GM21423 (cell line): ENCODE measurements at regions not wholly inside any gene's neighbourhood (a gene's known extent, or its start where the extent isn't known, plus 50 kb on each side); places are given as distances from the start of the nearest gene placed in this dataset.
"Not testable (repeated sequence)": the region's sequence is repeated elsewhere in the genome, so short reads cannot be mapped to it uniquely, and the experiment has no call there.

Experiments used
- ATAC-seq: cut with Tn5 transposase; IDR thresholded peaks from one replicate; pipeline ENCODE4 v1.9.1; 2021; ENCODE audit warnings: mild to moderate bottlenecking, moderate library complexity; ENCODE audit not compliant: unreplicated experiment

DNA sequence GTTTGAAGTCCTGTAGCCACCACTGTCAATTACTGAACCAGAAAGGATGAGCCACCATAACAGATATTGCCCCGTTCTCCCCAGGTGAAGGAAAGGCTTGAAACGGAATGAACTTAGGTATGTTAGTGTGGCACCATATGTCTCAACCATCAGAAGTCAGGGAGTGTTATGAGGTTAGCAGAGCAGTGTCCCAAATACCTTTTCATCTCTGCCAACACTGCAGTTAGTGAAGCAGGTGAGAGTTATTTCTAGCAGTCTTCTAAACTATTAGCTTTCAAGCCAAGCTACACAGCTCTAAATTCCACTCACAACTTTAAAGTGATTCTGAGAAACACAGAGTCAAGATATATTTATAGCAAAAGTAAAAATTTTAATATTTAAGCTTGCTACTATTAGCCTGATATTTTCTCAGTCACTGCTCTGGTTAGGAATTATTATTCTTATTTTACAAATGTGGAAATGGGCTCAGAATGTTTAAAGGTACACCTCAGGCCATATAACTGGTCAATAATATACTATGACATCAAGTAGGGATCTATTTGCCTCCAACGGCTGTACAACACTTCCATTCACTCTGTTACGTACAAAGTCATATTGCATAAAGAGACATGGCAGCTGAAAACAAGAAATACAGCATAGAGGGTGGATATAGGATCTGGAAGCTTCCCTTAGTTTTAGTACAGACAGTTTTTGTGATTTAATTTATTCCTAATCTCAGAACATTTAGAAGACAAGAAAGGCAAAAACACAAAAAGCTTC lies 1527.1 kb upstream of the PRR20A start:
- ATAC-seq, result no peak

DNA sequence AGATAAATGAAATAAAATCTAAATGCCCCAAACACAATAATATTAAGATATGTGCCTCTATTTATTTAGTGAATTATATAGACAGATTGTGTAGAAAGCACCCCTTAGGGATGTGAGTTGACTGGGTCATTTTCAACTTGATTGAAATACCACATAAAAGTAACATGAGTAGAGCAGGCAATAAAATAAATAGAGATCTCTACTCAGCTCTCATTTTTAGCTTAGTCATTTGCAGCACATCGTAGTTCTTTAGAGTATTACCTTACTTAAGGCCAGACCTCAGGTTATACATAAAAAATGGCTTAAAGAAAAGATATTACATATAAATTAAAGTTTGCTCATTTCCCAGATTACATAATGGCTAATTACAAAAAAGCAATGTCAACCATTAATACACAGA lies 1525.6 kb upstream of the PRR20A start:
- no peak for ATAC-seq

DNA sequence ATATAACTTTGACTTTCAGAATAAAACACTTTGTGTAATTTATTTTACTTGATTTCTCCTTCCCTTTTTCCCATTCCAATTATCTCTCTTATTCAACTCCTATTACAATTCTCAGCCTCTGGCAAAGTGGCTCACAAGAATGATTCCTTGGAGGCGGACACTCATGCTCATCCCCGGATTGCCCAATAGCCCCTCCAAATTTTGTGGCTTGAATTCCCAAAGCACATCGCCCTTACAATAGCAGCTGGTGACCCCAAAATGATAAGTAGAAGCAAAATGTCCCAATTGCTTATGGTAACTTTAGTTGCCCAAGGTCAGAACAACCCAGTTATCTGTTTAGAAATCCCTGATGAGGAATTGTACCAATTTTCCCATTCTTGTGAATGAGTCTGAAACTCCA lies 1523.5 kb upstream of the PRR20A start:
- no peak for ATAC-seq

DNA sequence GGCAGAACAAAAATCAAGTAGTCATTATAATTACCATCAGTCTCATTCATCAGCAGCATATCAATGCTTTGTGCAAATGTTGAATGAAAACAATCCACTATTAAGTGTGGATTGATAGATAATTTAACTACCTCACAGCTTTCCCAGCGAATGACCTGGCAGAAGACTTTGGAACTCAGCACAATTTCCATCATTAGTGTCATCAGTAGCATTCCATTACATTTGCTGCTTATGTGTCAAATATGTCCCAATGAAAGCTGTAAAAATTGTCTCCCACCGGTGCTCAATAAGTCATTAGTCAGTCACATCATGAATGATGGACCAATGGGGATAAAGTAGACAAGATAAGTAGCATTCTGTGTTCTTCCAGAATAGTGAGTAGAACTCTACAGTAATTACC lies 1513.5 kb upstream of the PRR20A start:
- no peak for ATAC-seq

DNA sequence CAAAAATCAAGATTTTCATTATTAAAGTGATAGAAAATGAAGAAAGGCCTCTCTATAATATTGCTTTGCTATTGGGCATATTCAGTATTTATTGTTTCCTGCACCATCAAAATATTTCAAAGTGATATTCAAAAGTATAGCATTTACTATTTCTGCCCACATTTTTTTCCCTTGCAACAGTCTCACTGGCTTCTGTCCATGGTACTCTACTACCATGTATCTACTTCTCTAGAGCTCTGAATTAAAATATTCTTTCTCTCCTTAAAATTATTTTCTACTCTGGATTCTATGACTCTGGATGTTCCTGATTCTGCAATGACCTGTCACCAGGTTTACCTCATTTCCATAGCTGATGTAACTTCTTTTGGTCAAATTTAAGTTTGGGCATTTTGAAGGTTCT lies 1508.3 kb upstream of the PRR20A start:
- no peak for ATAC-seq

DNA sequence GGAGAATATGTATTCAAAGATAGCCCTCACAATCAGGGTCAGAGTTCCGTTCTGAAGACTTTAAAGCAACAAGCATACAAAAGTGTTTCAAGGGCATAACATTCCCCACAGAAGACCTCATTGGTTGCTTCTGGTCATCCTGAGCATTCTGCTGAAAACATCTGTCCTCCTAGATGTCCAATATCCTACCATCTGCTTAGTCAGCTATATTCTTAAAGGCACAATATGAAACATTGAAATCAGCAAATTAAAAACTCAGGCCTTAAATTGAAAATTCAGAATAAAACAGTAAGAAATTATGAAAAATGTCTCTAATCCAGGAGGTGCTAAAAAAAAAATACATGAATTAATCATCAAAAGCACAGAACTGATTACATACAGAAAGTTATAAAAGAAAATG lies 1491.2 kb upstream of the PRR20A start:
- no peak for ATAC-seq

DNA sequence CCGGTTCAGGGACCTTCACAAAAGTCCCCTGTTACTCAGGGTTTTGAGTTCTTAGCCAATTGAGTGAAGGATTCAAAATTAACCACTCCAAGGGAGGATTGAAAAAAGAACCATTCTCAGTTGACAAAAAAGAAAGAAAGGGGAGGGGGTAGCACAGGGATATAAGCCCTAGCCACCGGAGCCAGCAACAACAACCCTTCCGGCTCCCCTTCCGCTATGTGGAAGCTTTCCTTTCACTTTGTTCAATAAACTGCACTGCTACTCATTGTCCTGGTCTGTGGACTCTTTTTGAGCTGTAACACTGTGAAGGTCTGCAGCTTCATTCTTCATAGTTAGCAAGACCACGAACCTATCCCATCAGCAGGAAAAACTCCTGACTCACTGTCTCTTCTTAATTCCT lies 1488.1 kb upstream of the PRR20A start:
- ATAC-seq, result no peak

DNA sequence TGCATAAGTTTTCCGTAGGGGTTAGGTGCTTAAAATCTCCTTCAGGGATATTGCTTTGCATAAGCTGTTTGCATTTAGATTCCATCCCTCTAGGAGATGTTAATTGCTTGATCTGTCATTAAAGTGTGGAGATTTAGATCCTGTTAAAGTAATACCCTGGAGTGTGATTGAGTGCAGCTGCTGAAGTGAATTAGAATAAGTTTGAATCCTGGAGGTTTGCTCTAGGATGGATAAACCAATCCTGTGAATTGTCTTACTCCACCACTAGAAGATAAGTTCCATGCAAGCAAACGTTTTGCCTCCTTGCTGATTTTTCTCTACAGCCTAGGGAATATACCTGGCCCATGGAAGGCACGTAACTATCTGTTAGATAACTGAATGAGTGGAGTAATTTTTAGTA lies 1487.2 kb upstream of the PRR20A start:
- ATAC-seq, result no peak

DNA sequence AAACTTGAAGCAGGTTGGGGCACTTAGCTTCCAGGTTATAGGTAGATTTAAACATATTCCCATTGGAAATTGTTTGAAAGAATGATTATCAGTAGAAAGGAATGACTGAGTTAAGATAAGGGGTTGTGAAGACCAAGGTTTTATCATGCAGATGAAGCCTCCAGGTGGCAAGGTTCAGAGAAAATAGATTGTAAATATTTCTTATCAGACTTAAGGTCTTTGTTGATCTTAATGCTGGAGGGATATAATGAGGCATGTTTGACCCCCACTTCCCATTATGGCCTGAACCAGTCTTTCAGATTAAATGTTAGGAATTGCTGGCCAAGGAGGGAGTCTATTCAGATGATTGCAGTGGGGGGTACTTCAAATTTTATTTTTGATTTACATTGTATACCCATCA lies 1486.5 kb upstream of the PRR20A start:
- ATAC-seq, result no peak

DNA sequence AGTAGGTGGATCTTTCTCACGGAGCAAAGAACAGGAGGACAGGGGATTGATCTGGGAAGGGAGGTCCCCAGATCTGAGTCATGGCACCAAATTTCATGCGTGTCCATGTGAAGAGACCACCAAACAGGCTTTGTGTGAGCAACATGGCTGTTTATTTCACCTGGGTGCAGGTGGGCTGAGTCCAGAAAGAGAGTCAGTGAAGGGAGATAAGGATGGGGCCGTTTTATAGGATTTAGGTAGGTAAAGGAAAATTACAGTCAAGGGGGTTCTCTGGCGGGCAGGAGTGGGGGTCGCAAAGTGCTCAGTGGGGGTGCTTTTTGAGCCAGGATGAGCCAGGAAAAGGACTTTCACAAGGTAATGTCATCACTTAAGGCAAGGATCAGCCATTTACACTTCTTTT lies 1480.5 kb upstream of the PRR20A start:
- ATAC-seq, result not testable (repeated sequence)

DNA sequence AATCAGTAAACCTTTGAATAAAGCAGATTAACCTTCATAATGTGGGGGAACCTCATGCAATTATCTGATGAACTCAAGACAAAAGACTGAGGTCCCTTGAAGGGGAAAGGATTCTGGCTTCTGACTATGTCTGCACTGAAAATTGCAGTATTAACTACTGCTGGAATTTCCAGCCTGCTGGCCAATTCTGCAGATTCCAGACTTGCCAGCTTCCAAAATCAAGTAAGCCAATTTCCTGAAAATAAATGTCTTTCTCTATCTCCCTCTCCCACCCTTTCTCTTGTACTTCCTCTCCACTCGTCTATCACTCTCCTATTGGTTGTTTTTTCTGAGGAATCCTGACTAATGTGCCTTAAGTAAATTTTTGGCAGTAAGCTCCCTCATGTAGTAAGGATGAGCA lies 1479.9 kb upstream of the PRR20A start:
- ATAC-seq, result no peak

DNA sequence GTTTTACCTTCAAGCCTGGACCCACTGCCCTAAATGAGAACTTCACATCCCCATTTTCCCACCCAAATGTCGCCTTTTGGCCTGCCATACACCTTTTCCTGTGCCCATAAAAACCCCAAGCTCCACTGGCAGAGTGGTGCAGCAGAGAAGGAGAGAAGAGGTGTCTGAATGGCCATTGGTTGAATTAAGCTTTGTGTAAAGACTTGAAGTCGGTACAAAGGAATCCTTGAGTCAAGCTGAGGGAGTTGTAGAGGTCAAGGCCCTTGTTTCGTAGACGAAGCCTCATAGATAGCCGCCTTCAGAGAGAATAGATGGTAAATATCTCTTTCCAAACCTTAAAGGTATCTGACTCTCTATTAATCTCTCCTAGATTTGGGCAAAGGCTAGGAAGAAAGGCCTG lies 1479.2 kb upstream of the PRR20A start:
- no peak for ATAC-seq

DNA sequence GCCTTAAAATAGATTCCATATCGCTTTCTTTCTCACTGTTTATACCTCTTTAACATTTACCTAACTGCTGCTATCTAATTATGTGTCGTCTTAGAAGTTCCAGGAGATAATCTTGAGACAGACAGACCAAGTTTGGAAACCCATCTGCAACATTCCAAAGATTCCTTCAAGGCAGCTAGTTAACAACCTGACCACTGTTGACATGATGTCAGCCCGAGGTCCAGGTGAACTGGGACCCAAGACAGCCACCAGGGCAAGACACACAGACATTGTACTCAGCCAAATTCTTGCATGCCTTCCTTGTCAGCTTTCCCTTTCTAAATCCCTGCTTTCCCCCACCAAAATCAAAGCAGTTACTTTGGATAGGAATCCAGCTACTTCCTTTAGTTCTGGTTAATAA lies 1476.5 kb upstream of the PRR20A start:
- ATAC-seq, result no peak

DNA sequence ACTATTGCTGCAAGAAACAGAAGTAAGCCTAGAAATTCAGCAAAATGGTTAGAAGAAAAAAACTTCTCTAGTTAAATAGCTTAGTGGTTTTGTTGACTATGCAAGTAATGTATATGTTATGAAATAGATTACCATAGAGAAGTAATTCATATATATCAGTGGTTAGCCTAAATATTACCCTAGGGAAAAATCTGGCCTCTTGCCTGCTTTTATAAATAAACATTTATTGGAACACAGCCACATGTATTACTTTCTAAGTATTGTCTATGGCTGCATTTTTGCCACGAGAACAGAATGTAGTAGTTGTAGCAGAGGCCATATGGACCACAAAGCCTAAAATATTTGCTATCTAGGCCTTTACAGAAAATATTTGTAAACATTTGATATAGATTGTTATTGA lies 1471.7 kb upstream of the PRR20A start:
- no peak for ATAC-seq

DNA sequence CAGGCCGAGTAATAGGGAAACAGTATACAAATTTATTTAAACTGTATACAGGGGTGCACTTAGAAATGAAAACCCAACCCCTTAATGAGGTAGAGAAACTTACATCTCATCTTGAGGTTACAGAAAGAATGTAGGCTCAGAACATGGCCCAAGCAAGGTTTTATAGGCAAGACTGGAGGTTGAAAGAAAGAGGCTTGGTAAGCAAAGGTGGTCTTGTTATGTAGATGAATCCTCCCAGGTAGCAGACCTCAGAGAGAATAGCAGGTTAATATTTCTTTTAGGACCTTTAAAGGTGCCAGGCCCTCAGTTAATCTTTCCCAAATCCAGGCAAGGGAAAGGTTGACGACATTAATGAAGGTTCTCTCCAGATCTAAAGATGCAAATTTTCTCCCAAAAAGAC lies 1466.8 kb upstream of the PRR20A start:
- ATAC-seq, result no peak

DNA sequence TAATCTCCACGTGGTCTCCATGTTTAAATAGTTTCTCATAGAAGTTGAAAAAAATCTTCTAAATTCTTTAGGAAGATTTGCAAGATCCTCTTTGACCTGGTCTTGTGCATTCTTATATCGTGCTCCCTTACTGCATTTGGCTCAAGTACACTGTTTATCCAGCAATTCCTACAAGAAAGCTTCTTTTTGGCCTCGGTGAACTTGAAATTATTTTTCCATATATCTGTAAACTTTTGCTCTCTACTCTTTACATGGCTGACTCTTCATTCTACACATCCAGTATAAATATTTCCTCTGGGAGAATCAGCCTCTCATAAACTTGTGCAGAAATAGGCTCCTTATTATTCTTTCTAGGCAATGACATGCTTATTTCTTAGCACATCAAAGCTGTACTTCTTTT lies 1457.9 kb upstream of the PRR20A start:
- no peak for ATAC-seq

DNA sequence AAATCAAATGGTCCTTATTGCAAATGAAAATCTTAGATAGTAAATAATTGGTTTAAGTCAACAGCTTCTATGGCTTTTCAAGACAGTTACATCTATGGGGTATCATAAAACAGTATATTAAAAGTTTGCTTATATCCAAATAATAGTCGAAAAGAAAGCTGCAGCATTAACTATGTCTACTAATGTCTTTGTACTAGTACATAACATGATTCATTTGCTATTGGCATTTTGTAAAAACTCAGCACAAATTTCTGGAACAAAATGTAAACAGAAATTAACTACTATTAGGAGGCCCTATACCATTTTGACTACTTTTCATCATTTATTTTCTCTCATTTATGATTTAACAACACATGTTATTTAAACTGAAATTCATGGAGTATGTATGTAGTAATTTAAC lies 1435.2 kb upstream of the PRR20A start:
- ATAC-seq, result no peak

DNA sequence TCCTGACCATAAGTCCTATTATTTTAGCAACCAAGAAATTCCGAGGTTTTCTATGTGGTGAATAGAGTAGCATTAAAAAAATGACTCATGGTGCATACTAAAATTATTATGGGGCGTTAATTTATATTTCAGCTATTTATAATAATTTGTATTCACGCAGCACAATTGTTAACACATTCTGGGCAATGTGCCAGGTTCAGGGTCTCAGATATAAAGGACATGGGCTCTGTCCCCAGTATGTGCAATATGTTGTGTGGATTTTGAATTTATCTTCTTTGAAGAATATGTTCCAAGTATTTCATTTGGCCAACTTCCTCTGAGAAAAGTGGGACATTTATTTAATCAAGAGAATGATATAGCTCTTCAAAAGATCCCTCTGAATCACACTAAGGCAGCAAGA lies 1434.7 kb upstream of the PRR20A start:
- no peak for ATAC-seq

DNA sequence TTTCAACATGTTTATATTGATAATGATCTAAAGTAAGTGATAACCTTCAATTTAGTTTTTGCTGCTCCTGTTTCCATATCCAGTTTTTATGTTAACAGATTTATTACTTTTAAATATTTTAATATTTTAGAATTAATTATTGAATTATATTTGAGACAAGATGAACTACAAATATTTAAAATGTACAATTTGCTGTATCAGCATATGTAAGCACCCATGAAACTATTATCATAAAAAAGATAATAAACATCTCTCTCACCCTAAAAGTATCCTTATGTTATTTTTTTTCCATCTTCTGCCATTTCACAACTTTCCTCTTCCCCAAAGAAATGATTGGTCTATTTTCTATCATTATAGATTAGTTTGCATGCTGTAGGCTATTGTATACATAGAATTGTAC lies 1426.6 kb upstream of the PRR20A start:
- ATAC-seq, result no peak

DNA sequence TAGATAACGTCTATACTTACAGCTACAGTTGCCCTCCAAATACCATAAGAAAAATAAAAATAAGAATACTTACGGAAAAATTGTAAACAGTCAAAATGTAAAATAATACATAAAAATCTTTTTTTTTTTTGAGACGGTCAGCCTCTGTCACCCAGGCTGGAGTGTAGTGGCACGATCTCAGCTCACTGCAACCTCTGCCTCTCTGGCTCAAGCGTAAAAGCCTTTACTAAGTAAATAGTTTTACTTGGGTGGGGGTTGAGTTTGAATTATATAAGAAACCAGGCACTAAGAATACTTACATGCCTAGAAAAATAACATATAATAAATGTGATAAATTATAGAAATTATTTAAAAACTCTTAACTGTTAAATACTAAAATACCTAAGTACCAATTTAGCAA lies 1413.0 kb upstream of the PRR20A start:
- ATAC-seq, result no peak

DNA sequence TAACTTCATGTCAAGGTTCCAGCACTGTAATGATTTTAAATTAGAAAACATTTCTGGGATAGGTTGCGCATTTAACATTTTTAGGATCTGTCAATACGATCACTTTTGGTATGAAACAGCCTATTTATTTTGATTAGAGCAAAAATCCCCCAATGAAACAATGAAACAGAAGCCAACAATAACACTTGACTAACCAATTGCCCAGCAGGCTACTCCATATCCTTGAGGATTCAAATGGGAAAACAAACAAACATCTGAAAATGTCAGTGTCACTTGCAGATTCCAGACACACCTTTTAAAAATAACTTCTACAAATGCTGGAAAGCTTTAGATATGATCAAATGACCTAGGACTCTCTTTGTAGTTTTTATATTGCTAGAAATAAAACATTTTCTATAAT lies 1412.5 kb upstream of the PRR20A start:
- ATAC-seq, result no peak

DNA sequence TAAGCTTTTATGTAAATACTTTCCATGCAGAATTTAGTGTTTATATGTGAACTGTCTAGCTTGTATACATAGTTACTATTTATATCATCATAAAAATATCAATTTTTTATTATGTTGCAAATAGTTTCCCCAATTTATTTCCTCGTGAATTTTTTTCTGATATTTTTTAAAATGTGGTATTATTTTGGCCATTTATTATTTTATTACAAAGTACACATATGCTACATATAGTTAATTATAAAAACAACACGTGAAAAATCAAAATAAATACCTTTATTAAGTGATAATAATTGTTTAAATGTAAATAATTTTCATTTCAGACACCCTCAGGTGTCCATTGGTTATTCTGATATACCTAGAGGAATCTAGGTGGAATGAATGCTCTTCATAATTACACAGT lies 1394.9 kb upstream of the PRR20A start:
- no peak for ATAC-seq

DNA sequence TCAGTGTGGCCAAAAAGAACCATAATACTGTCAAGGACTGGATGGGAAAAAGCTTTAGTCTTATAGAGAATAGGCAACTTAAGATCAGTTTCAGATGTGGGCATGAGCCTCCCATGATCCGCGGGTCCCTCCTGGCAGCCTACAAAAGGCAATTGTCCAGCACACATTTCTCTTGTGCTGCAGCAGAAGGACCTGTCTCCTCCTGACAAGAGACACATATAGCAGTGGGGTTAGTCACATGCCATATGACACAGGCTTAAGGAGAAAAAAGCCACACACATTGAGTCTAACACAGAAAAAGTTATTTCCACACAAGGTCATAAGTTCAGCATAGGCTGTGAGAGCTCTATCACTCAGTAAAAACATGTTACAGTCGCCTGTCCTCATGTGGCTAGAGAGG lies 1378.7 kb upstream of the PRR20A start:
- no peak for ATAC-seq
